ENCODE measurements at regions not wholly inside any gene's neighbourhood (a gene's known extent, or its start where the extent isn't known, plus 50 kb on each side); places are given as distances from the start of the nearest gene placed in this dataset.

DNA sequence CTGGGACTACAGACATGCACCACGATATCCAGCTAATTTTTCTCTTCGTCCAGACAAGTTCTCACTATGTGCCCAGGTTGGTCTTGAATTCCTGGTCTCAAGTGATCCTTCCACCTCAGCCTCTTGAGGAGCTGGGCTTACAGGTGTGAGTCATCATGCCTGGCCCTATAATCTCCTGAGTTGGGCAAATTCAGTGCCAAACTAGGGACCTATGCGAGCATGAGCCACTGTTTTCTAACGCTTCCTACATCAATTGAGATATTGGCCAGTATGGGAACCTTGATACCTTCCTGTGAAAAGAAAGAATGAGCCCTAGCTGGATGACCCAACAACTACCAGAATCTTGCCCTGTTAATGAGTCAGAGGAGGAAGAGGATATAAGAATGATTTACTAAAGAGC, 585.2 kb downstream of the C12orf50 start:
- intact Hi-C loops (cut with DNase I; ENCODE audit: low total_unique reads): no loop called here
- WGBS, 2 donors (ENCODE audit: low coverage in 1 of 2): 98% methylated on average over 4 of the region's 4 CpGs; no CpG with 5 or more reads in 1 of the 2 donors

DNA sequence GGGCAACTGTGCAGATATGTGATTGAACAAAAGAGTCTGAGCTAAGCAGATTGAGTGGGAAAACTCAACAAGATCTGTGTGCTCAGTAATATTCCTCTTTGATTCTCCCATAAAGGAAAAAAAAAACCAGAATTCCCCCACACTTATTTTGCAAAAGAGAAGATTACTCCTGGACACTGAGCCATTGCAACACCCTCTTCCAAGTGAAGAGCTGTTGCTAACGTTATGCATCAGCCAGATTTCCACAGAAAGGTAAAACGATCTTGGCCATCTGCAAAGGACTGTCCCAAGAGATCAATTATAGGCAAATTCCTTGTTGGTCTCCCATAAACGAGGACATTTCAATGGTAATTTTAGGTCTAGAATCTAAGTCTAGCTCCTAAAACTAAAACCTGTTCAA, 587.7 kb downstream of the C12orf50 start:
- H3K36me3 ChIP-seq: no peaks in the 10 kb centered on the region
- no peak overlapping the region for H3K4me3 ChIP-seq
- H3K4me1 ChIP-seq: peaks cover 0 to 17% (median 3%) of the 10 kb centered on the region in 4 donors
- in situ Hi-C loops (cut with MboI; ENCODE audit: low pct_ligation_motif_present in 1 of 4, low pct_unique_long_range_greater_than_20kb in 1 of 4, low sequenced_read_pairs in 3 of 4): no loop called here
- intact Hi-C loops (cut with DNase I; ENCODE audit: low total_unique reads): no loop called here
- 39 to 60% methylated on average over 2 to 3 of the region's 3 CpGs for WGBS, 2 donors (ENCODE audit: low coverage in 1 of 2)
- TF ChIP-seq POLR2AphosphoS5 (IDR thresholded peaks at IDR 0.05) (no peak), EP300 (IDR thresholded peaks at IDR 0.05; ENCODE audit: low read depth) (no peak), POLR2A (IDR thresholded peaks at IDR 0.05) (no peak)
- TF ChIP-seq, protein P1, sequence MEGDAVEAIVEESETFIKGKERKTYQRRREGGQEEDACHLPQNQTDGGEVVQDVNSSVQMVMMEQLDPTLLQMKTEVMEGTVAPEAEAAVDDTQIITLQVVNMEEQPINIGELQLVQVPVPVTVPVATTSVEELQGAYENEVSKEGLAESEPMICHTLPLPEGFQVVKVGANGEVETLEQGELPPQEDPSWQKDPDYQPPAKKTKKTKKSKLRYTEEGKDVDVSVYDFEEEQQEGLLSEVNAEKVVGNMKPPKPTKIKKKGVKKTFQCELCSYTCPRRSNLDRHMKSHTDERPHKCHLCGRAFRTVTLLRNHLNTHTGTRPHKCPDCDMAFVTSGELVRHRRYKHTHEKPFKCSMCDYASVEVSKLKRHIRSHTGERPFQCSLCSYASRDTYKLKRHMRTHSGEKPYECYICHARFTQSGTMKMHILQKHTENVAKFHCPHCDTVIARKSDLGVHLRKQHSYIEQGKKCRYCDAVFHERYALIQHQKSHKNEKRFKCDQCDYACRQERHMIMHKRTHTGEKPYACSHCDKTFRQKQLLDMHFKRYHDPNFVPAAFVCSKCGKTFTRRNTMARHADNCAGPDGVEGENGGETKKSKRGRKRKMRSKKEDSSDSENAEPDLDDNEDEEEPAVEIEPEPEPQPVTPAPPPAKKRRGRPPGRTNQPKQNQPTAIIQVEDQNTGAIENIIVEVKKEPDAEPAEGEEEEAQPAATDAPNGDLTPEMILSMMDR (IDR thresholded peaks at IDR 0.05): no peak
- DNase-seq: no peak
- H3K27me3 ChIP-seq: no peaks in the 10 kb centered on the region
- no peak overlapping the region for H3K27ac ChIP-seq
- H3K9me3 ChIP-seq: no peaks in the 10 kb centered on the region

More for the DNA sequence above, 585.2 kb downstream of the C12orf50 start:
- no peak overlapping the region for H3K27ac ChIP-seq
- TF ChIP-seq EP300 (IDR thresholded peaks at IDR 0.05; ENCODE audit: low read depth) (no peak), POLR2AphosphoS5 (IDR thresholded peaks at IDR 0.05) (no peak), POLR2A (IDR thresholded peaks at IDR 0.05) (no peak)
- TF ChIP-seq, protein P1 (IDR thresholded peaks at IDR 0.05): no peak
- H3K4me1 ChIP-seq: peaks cover 0 to 17% (median 3%) of the 10 kb centered on the region in 4 donors
- H3K27me3 ChIP-seq: no peaks in the 10 kb centered on the region
- in situ Hi-C loops (cut with MboI; ENCODE audit: low pct_ligation_motif_present in 1 of 4, low pct_unique_long_range_greater_than_20kb in 1 of 4, low sequenced_read_pairs in 3 of 4): no loop called here
- no peak overlapping the region for H3K4me3 ChIP-seq
- no peaks in the 10 kb centered on the region for H3K36me3 ChIP-seq
- no peak for DNase-seq
- H3K9me3 ChIP-seq: no peaks in the 10 kb centered on the region

DNA sequence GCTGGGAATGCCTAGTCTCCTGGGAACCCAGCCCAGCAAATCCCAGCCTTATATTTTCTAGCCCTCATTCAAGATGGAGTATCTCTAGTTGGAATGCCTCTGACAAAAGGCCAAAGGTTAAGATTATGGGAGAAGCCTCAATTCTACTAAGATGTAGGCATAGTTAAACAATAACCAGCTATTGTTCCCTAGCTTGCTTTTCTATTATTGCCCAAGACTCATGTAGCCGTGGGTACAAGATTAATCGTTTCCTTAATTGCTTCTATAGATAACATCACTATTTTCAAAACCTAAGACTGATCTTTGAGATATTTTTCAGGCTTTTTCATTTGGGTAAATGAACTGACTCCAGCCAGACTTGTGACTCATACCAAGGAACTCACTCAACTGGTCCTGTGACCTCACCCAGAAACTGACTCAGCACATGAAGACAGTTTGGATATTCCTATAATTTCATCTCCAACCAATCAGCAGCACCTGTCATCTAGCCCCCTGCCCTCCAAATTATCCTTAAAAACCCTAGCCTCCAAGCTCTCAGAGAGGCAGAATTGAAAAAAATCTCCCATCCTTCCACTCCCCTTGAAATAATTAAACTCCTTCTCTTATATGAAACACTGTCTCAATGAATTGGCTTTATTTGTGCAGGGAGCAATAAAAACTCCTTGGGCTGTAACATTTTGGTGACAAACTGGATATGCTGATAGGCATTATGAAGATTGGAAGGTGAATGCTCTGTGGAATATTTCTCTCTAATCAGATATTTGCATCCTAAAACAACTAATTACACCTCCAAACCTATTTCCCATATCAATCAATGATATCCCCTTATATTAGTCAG, 589.0 kb downstream of the C12orf50 start:
- in situ Hi-C loops (cut with MboI; ENCODE audit: low pct_ligation_motif_present in 1 of 4, low pct_unique_long_range_greater_than_20kb in 1 of 4, low sequenced_read_pairs in 3 of 4) (no loop called here), intact Hi-C loops (cut with DNase I; ENCODE audit: low total_unique reads) (no loop called here)
- no peaks in the 10 kb centered on the region for H3K27me3 ChIP-seq
- peak; percentile 65 for DNase-seq
- peak overlapping the region; percentile 52 to 55 (median 53) for H3K27ac ChIP-seq
- TF ChIP-seq EP300 (IDR thresholded peaks at IDR 0.05; ENCODE audit: low read depth) (no peak), POLR2AphosphoS5 (IDR thresholded peaks at IDR 0.05) (peak in 1 of 3 donors; percentile 47)
- H3K4me3 ChIP-seq: no peak overlapping the region
- H3K36me3 ChIP-seq: no peaks in the 10 kb centered on the region
- H3K9me3 ChIP-seq: no peaks in the 10 kb centered on the region
- 13 to 47% methylated on average over 2 of the region's 2 CpGs for WGBS, 2 donors (ENCODE audit: low coverage in 1 of 2)
- H3K4me1 ChIP-seq: peaks cover 0 to 17% (median 3%) of the 10 kb centered on the region in 4 donors

DNA sequence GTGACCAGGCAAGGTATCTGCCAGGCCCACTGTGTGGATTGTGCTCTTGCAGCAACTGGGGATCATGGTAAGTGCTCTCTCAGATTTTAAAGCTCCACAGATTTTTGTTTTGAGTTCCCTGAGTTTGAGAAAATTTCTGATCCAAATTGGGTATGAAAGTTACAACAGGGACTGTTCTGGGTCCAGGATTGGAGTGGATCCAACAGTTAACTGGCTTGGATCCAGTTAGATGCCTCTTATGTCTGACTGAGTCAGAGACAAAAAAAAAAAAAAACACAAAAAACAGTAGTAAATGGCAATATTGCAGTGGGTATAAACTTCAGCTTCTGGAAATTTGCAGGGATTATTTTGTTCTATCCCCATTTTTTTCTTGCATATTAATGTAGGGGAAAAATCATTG, 598.8 kb downstream of the C12orf50 start:
- no peaks in the 10 kb centered on the region for H3K36me3 ChIP-seq
- in situ Hi-C loops (cut with MboI; ENCODE audit: low pct_ligation_motif_present in 1 of 4, low pct_unique_long_range_greater_than_20kb in 1 of 4, low sequenced_read_pairs in 3 of 4): no loop called here

More for the DNA sequence above, 598.8 kb downstream of the C12orf50 start:
- DNase-seq: no peak
- Histone ChIP-seq H3K4me3 (no peak overlapping the region), H3K4me1 (peaks cover 0 to 12% (median 0%) of the 10 kb centered on the region in 4 donors), H3K9me3 (peaks cover 0 to 5% of the 10 kb centered on the region in 2 donors), H3K27me3 (no peaks in the 10 kb centered on the region), H3K27ac (no peak overlapping the region)
- TF ChIP-seq POLR2AphosphoS5 (IDR thresholded peaks at IDR 0.05): no peak
- TF ChIP-seq EP300 (IDR thresholded peaks at IDR 0.05; ENCODE audit: low read depth): no peak
- TF ChIP-seq, protein P1 (IDR thresholded peaks at IDR 0.05): no peak
- no peak for TF ChIP-seq POLR2A (IDR thresholded peaks at IDR 0.05)
- intact Hi-C loops (cut with DNase I; ENCODE audit: low total_unique reads): no loop called here

Data from transverse colon (tissue), 4 donors.